Stimulated activated CD8-positive, alpha-beta memory T cell treated with anti-CD3 and anti-CD28 coated beads, Interleukin-4, amount 100 ng/mL, for 24 hours (primary cell): ENCODE measurements at regions not wholly inside any gene's neighbourhood (a gene's known extent, or its start where the extent isn't known, plus 50 kb on each side); places are given as distances from the start of the nearest gene placed in this dataset.
"Not testable (repeated sequence)": the region's sequence is repeated elsewhere in the genome, so short reads cannot be mapped to it uniquely, and the experiment has no call there.

Source experiments
- DNase-seq: peaks from one replicate; pipeline ENCODE4 v3.0.0-alpha.2; 2020; ENCODE audit warnings: low read depth

- no peak for DNase-seq
These were observed 238.3 kb downstream of the COG6 start for GRCh38 chr13:39893808-39894207.

DNA sequence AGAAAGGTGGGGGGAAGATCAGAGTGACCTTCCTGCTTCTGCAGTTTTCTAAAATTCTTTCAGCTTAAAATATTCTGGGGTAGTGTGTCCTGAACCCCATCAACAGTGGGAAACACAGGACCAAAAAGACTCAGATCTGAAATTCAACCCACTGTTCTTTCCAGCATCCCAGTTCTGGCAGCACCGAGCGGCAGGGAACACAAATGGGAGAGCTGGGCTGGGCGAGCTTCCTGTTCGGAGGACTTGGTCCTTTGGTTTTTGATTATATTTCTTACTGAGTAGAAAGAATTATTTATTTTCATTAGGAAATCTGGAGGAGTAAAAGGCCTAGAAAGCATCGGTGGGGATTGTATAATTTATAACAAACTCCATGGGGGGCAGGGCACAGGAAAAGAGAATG lies 239.1 kb downstream of the COG6 start:
- DNase-seq, result no peak

GRCh38 chr13:39895254-39895653 lies 239.8 kb downstream of the COG6 start:
- no peak for DNase-seq

DNA sequence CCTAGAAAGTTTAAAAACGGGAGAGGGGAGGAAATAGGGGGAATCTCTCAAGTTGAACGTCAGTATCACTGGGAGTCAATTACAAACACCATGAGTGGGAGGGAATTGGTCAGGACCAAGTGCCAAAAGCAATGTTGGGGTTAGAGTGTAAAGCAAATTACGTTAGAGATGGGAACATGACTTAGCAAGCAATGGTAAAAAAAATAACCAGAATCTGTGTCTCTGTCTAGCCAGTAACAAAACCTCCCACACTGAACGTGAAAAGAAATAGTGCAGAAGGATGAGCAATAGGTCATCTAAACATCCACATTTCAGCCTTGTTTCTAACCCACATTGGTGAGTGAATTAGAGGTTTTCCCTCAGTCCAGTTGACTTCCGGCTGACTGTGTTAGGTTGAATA lies 242.2 kb downstream of the COG6 start:
- no peak for DNase-seq

DNA sequence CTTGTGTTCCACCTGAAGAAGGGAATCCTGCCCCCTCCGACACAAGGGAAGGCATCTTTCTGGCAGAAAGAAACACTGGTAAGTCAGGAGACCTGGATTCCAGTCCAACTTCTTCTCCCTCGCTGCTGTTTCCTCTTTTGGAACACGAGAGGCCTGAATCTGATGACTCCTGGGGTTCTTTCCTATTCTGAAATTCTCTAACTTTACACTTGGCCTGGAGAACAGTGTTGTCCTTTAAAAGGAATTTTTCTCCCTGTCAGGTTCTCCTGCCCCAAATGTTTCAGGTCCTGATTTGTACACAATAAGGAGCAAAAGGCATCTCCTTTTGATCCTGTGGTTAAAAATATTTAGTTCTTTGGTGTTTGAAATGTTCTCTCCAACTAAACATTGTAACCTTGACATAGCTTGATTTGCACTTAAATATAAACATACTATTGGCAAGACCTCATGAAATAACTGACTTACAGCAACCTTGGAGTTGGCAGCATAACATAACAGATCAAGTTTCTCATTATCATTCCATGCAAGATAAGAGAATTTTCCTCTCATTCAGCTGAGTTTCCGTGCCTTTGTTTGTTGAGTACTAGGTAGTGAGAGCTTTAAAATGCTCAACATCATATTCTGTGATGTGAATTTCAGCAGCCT lies 244.8 kb downstream of the COG6 start:
- no peak for DNase-seq

GRCh38 chr13:39904959-39905358 lies 249.5 kb downstream of the COG6 start:
- DNase-seq, result no peak

- DNase-seq, result no peak
These were observed 254.2 kb downstream of the COG6 start for GRCh38 chr13:39909634-39910033.

DNA sequence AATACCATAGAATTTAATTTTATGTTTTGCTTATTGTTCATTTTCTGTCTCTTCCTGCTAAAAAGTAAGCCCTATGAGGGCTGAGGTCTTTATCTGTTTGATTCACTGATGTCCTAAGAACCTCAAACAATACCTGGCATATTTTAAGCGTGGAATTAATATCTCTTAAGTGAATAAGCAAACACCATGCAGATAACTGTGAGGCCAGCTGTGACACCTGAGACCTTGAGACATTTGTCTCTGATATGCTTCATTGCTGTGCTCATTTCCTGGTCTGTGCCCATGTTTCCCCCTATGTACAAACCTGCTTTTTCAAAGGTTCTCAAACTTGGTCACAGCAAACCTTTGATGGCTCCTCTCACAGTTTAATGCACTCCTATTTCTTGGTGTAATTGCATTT lies 254.6 kb downstream of the COG6 start:
- DNase-seq, result no peak

- no peak for DNase-seq
These were observed 255.4 kb downstream of the COG6 start for GRCh38 chr13:39910833-39911232.

GRCh38 chr13:39913339-39913738 lies 257.9 kb downstream of the COG6 start:
- no peak for DNase-seq

GRCh38 chr13:39913928-39914327 lies 258.5 kb downstream of the COG6 start:
- no peak for DNase-seq

DNA sequence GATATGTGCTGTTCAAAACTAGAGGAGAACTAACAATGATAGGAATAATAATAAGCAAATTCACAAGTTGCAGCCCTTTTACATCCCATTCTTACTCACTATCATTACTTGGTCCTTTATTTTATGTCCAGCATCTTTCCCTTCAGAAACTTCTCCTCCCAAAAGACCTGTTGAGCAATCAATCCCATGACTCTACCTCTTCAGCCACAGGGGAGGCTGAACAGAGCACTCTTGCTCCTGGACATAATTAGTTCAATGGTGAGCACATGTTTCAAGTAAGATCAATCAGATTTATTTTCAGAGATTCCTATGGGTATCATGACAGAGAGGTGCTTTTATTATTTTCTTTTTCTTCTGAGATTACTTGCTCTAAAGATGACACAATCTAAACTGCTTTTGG lies 260.0 kb downstream of the COG6 start:
- DNase-seq, result no peak

- DNase-seq, result no peak
These were observed 260.9 kb downstream of the COG6 start for GRCh38 chr13:39916330-39916729.

GRCh38 chr13:39918620-39919236 lies 263.3 kb downstream of the COG6 start:
- DNase-seq, result no peak

DNA sequence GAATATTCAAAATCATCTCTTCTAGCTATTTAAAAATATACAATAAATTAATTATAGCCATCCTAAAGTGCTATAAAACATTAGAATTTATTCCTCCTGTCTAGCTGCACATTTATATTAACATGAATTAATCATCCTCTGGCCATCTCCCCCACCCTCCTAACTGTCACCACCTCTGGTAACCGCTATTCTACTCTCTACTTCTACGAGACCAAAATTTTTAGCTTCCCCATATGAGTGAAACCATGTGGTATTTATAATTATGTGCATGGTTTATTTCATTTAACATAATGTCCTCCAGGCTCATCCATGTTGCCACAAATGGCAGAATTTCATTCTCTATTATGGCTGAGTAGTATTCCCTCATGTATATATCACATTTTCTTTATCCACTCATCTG lies 265.2 kb downstream of the COG6 start:
- no peak for DNase-seq

DNA sequence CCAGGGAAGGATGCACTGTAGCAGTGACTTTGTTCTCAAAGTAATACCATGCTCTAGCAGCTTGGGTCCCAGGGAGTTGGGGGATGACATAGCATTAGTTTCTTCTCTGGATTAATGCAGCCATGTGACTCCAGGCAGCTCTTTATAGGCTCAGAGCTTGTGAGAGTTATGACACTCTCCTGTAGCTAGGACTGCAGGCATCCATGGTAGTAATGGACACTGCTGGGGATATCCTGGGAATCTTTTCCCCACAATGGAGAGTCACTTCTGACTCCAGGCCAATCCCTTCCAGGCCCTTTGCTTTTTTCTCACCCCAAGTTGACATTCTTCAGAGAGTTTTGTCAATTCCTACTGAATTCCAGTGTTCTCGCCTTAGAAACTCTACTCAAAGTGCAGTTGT lies 270.9 kb downstream of the COG6 start:
- DNase-seq, result no peak

GRCh38 chr13:39928261-39928660 lies 272.8 kb downstream of the COG6 start:
- DNase-seq, result no peak

- no peak for DNase-seq
These were observed 274.1 kb downstream of the COG6 start for GRCh38 chr13:39929583-39929982.

- no peak for DNase-seq
These were observed 274.6 kb downstream of the COG6 start for GRCh38 chr13:39930060-39930459.

GRCh38 chr13:39930544-39931444 lies 275.3 kb downstream of the COG6 start:
- DNase-seq, result no peak

DNA sequence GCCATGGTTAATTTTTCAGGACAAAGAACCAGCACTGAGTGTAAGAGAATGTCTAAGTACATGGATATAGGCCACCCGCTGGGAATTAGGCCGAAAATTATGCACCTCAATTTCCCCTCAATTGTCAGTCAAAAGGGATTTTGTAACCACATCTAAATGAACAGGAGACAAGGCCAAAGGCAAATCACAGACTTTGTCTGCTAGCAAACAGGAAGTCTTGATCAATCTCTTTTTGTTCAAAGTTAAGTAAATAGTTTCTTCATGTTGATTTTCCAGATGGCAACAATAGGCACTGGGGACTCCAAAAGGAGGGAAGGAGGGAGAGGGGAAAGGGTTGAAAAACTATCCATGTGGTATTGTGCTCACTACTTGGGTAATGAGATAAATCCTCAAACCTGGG lies 276.0 kb downstream of the COG6 start:
- DNase-seq, result no peak

DNA sequence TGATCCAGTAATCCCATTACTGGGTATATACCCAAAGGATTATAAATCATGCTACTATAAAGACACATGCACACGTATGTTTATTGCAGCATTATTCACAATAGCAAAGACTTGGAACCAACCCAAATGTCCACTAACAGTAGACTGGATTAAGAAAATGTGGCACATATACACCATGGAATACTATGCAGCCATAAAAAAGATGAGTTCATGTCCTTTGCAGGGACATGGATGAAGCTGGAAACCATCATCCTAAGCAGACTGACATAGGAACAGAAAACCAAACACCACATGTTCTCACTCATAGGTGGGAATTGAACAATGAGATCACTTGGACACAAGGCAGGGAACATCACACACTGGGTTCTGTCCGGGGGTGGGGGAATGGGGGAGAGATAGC lies 277.1 kb downstream of the COG6 start:
- DNase-seq, result not testable (repeated sequence)

DNA sequence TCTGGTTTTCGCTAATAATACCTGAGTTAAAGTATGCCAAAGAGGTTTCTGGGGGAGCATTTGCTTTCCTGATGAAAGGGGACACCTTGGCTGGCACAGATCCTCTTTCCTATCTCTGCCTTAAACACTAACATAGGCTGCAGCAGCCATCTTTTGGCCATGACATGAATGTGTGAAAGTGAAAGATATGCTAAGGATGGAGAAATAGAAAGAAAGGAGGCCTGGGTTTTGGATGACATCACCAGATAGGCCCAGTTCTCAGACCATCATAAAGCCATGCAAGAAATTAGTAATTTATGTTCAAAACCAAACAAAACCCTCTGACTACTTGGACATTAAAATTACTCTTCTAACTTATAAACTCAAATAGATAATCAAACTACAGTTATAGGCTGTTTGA lies 279.7 kb downstream of the COG6 start:
- DNase-seq, result no peak
